Stimulated activated naive CD8-positive, alpha-beta T cell treated with anti-CD3 and anti-CD28 coated beads, Interleukin-15, amount 100 ng/mL, for 72 hours (primary cell): ENCODE measurements at regions not wholly inside any gene's neighbourhood (a gene's known extent, or its start where the extent isn't known, plus 50 kb on each side); places are given as distances from the start of the nearest gene placed in this dataset.

Experiments used
- ATAC-seq: fragments of 150-1000 bp; cut with Tn5 transposase; 2 replicates; pipeline ENCODE4 v1.10.0; 2021; ENCODE audit warnings: mild to moderate bottlenecking, moderate library complexity
- DNase-seq, 2 donors: peaks; one replicate each; pipeline ENCODE4 v3.0.0; 2021 to 2022
- H3K27ac Mint-ChIP-seq, 2 donors: one replicate each; pipeline ENCODE4 v1.8.0; 2022; ENCODE audit warnings: mild to moderate bottlenecking in 2 of 2, mixed read lengths in 2 of 2, moderate library complexity in 2 of 2
- H3K27me3 Mint-ChIP-seq: one replicate; pipeline ENCODE4 v1.8.0; 2022; ENCODE audit warnings: mixed read lengths
- H3K4me1 Mint-ChIP-seq: one replicate; pipeline ENCODE4 v1.8.0; 2022; ENCODE audit warnings: mild to moderate bottlenecking, mixed read lengths
- H3K4me3 Mint-ChIP-seq, 2 donors: one replicate each; pipeline ENCODE4 v1.8.0; 2022; ENCODE audit warnings: mild to moderate bottlenecking in 2 of 2, mixed read lengths in 2 of 2, moderate library complexity in 1 of 2
- H3K9me3 Mint-ChIP-seq, 2 donors: one replicate each; pipeline ENCODE4 v1.8.0; 2022; ENCODE audit warnings: mixed read lengths in 2 of 2

- DNase-seq, result no peak
- ATAC-seq, result no peak
- Mint-ChIP-seq H3K9me3 (no peaks in the 10 kb centered on the region), H3K4me1 (no peaks in the 10 kb centered on the region), H3K27me3 (peaks cover 17% of the 10 kb centered on the region), H3K4me3 (no peak overlapping the region), H3K27ac (no peak overlapping the region)
Observed at GRCh38 chr1:113269168-113269963, 120.9 kb upstream of the MAGI3 start.

- peaks cover 17% of the 10 kb centered on the region for H3K27me3 Mint-ChIP-seq
- no peak overlapping the region for H3K27ac Mint-ChIP-seq
- no peaks in the 10 kb centered on the region for H3K9me3 Mint-ChIP-seq
- DNase-seq (no peak), ATAC-seq (no peak)
- H3K4me3 Mint-ChIP-seq, result no peak overlapping the region
- no peaks in the 10 kb centered on the region for H3K4me1 Mint-ChIP-seq
Observed at GRCh38 chr1:113271039-113271438, 119.3 kb upstream of the MAGI3 start.

GRCh38 chr1:113275083-113275482, 115.2 kb upstream of the MAGI3 start:
- Mint-ChIP-seq H3K9me3 (no peaks in the 10 kb centered on the region), H3K4me3 (no peak overlapping the region), H3K4me1 (no peaks in the 10 kb centered on the region), H3K27ac (no peak overlapping the region), H3K27me3 (peaks cover 40% of the 10 kb centered on the region)
- no peak for ATAC-seq
- DNase-seq, result no peak

GRCh38 chr1:113275691-113276090, 114.6 kb upstream of the MAGI3 start:
- no peaks in the 10 kb centered on the region for H3K4me1 Mint-ChIP-seq
- H3K9me3 Mint-ChIP-seq, result no peaks in the 10 kb centered on the region
- ATAC-seq, result no peak
- DNase-seq, result no peak
- no peak overlapping the region for H3K27ac Mint-ChIP-seq
- H3K4me3 Mint-ChIP-seq, result no peak overlapping the region
- H3K27me3 Mint-ChIP-seq, result peaks cover 46% of the 10 kb centered on the region

- H3K4me3 Mint-ChIP-seq, result no peak overlapping the region
- DNase-seq (no peak), ATAC-seq (no peak)
- H3K9me3 Mint-ChIP-seq, result no peaks in the 10 kb centered on the region
- no peaks in the 10 kb centered on the region for H3K4me1 Mint-ChIP-seq
- H3K27ac Mint-ChIP-seq, result no peak overlapping the region
- H3K27me3 Mint-ChIP-seq, result peaks cover 54% of the 10 kb centered on the region
Observed at GRCh38 chr1:113276507-113276906, 113.8 kb upstream of the MAGI3 start.

- no peak for DNase-seq
- Mint-ChIP-seq H3K4me1 (no peaks in the 10 kb centered on the region), H3K27me3 (peaks cover 38% of the 10 kb centered on the region), H3K27ac (no peak overlapping the region), H3K4me3 (no peak overlapping the region), H3K9me3 (no peaks in the 10 kb centered on the region)
- no peak for ATAC-seq
Observed at GRCh38 chr1:113278371-113278770, 111.9 kb upstream of the MAGI3 start.

GRCh38 chr1:113278777-113279176, 111.5 kb upstream of the MAGI3 start:
- Mint-ChIP-seq H3K27me3 (peaks cover 38% of the 10 kb centered on the region), H3K9me3 (no peaks in the 10 kb centered on the region), H3K4me3 (no peak overlapping the region), H3K27ac (no peak overlapping the region), H3K4me1 (no peaks in the 10 kb centered on the region)
- ATAC-seq, result no peak
- no peak for DNase-seq

GRCh38 chr1:113279776-113280391, 110.4 kb upstream of the MAGI3 start:
- H3K27me3 Mint-ChIP-seq, result peaks cover 38% of the 10 kb centered on the region
- no peak overlapping the region for H3K27ac Mint-ChIP-seq
- DNase-seq (no peak), ATAC-seq (no peak)
- H3K4me3 Mint-ChIP-seq, result no peak overlapping the region
- no peaks in the 10 kb centered on the region for H3K9me3 Mint-ChIP-seq
- no peaks in the 10 kb centered on the region for H3K4me1 Mint-ChIP-seq

GRCh38 chr1:113280581-113280980, 109.7 kb upstream of the MAGI3 start:
- DNase-seq (no peak), ATAC-seq (no peak)
- Mint-ChIP-seq H3K4me3 (no peak overlapping the region), H3K27ac (no peak overlapping the region), H3K9me3 (no peaks in the 10 kb centered on the region), H3K4me1 (no peaks in the 10 kb centered on the region), H3K27me3 (peaks cover 38% of the 10 kb centered on the region)

- Mint-ChIP-seq H3K4me3 (no peak overlapping the region), H3K27ac (no peak overlapping the region), H3K9me3 (no peaks in the 10 kb centered on the region), H3K4me1 (no peaks in the 10 kb centered on the region), H3K27me3 (peaks cover 35% of the 10 kb centered on the region)
- DNase-seq (no peak), ATAC-seq (no peak)
Observed at GRCh38 chr1:113281550-113281949, 108.8 kb upstream of the MAGI3 start.

- Mint-ChIP-seq H3K4me3 (no peak overlapping the region), H3K4me1 (no peaks in the 10 kb centered on the region), H3K9me3 (no peaks in the 10 kb centered on the region), H3K27me3 (peaks cover 28% of the 10 kb centered on the region), H3K27ac (no peak overlapping the region)
- DNase-seq (no peak), ATAC-seq (no peak)
Observed at GRCh38 chr1:113282008-113282892, 108.1 kb upstream of the MAGI3 start.

- Mint-ChIP-seq H3K4me3 (no peak overlapping the region), H3K9me3 (no peaks in the 10 kb centered on the region), H3K4me1 (no peaks in the 10 kb centered on the region), H3K27ac (no peak overlapping the region), H3K27me3 (peaks cover 21% of the 10 kb centered on the region)
- DNase-seq, result no peak
- no peak for ATAC-seq
Observed at GRCh38 chr1:113282893-113283285, 107.4 kb upstream of the MAGI3 start.

GRCh38 chr1:113283914-113284313, 106.4 kb upstream of the MAGI3 start:
- no peak overlapping the region for H3K4me3 Mint-ChIP-seq
- no peaks in the 10 kb centered on the region for H3K4me1 Mint-ChIP-seq
- H3K27ac Mint-ChIP-seq, result no peak overlapping the region

GRCh38 chr1:113286156-113286555, 104.2 kb upstream of the MAGI3 start:
- H3K4me1 Mint-ChIP-seq, result no peaks in the 10 kb centered on the region

More at GRCh38 chr1:113283914-113284313, 106.4 kb upstream of the MAGI3 start:
- DNase-seq (no peak), ATAC-seq (no peak)
- Mint-ChIP-seq H3K9me3 (no peaks in the 10 kb centered on the region), H3K27me3 (peaks cover 21% of the 10 kb centered on the region)

GRCh38 chr1:113291777-113292602, 98.3 kb upstream of the MAGI3 start:
- no peak for DNase-seq
- H3K9me3 Mint-ChIP-seq, result peaks cover 0 to 5% of the 10 kb centered on the region in 2 donors
- H3K4me3 Mint-ChIP-seq, result no peak overlapping the region
- H3K4me1 Mint-ChIP-seq, result no peaks in the 10 kb centered on the region
- H3K27ac Mint-ChIP-seq, result no peak overlapping the region
- H3K27me3 Mint-ChIP-seq, result peaks cover 42% of the 10 kb centered on the region
- no peak for ATAC-seq

More at GRCh38 chr1:113286156-113286555, 104.2 kb upstream of the MAGI3 start:
- DNase-seq (no peak), ATAC-seq (no peak)
- Mint-ChIP-seq H3K4me3 (no peak overlapping the region), H3K27me3 (peaks cover 24% of the 10 kb centered on the region), H3K27ac (no peak overlapping the region), H3K9me3 (peaks cover 0 to 5% of the 10 kb centered on the region in 2 donors)
